ENCODE measurements at regions not wholly inside any gene's neighbourhood (a gene's known extent, or its start where the extent isn't known, plus 50 kb on each side); places are given as distances from the start of the nearest gene placed in this dataset.

- Histone ChIP-seq H3K4me3 (no peak overlapping the region), H3K36me3 (ENCODE audit: low read depth) (no peaks in the 10 kb centered on the region), H3K27ac (no peak overlapping the region), H3K9me2 (ENCODE audit: insufficient read depth) (no peaks in the 10 kb centered on the region), H2AFZ (no peak overlapping the region), H3K4me1 (ENCODE audit: insufficient read depth) (peaks cover 9% of the 10 kb centered on the region), H3K27me3 (replicated peaks; ENCODE audit: insufficient read depth) (no peaks in the 10 kb centered on the region), H3K9ac (no peak overlapping the region), H3F3A (ENCODE audit: insufficient read depth) (no peaks in the 10 kb centered on the region), H4K20me1 (ENCODE audit: insufficient read depth) (no peaks in the 10 kb centered on the region), H3K4me2 (ENCODE audit: unreplicated experiment) (no peak overlapping the region), H3K9me3 (ENCODE audit: low read depth) (no peaks in the 10 kb centered on the region), H3K79me2 (ENCODE audit: insufficient read depth) (no peaks in the 10 kb centered on the region)
- DNase-seq = no peak
- 18 to 21% methylated on average over 3 of the region's 3 CpGs for WGBS, 2 experiments (ENCODE audit: low coverage in 1 of 2, low lambda C conversion rate in 2 of 2, missing lambda C conversion rate in 2 of 2)
- no peak for TF ChIP-seq EZH2 (IDR thresholded peaks at IDR 0.05; ENCODE audit: insufficient read depth, poor library complexity, severe bottlenecking)
- TF ChIP-seq EZH2phosphoT487 (IDR thresholded peaks at IDR 0.05; ENCODE audit: insufficient read depth, low read depth) = no peak
- in situ Hi-C loops (cut with MboI) = no loop called here
Measured at GRCh38 chr4:41455206-41455605, 82.8 kb upstream of the LIMCH1 start.

DNA sequence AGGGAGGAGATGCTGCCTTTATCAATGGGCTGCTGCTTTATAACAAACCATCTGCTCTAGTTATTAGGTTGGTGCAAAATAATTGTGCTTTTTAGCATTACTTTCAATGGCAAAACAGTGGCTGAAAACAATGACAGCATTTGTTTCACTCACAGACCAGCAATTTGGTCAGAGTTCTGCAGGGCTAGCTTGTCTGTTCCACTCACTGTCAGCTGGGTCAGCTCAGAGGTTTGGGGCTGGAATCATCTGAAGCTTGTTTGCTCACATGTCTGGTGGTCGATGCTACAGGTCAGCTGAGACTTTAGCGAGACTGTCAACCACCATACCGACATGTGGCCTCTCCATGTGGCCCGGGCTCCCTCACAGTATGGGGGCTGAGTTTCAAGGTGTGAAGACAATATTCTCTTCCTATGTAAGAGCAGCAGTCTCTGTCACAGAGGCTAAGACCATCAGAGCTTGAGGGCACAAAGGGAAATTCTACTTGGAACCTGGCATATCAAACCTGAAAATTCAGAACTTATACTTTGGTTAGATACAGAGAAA is 81.3 kb upstream of the LIMCH1 start:
- in situ Hi-C loops (cut with MboI) = no loop called here
- no peak overlapping the region for H3K9ac ChIP-seq
- TF ChIP-seq EZH2phosphoT487 (IDR thresholded peaks at IDR 0.05; ENCODE audit: insufficient read depth, low read depth) (no peak), EZH2 (IDR thresholded peaks at IDR 0.05; ENCODE audit: insufficient read depth, poor library complexity, severe bottlenecking) (no peak)

GRCh38 chr4:41458689-41459088 is 79.3 kb upstream of the LIMCH1 start:
- Histone ChIP-seq H3K79me2 (ENCODE audit: insufficient read depth) (no peaks in the 10 kb centered on the region), H3K27me3 (replicated peaks; ENCODE audit: insufficient read depth) (no peaks in the 10 kb centered on the region), H3K4me3 (no peak overlapping the region), H3K27ac (no peak overlapping the region), H3K9me3 (ENCODE audit: low read depth) (no peaks in the 10 kb centered on the region), H4K20me1 (ENCODE audit: insufficient read depth) (no peaks in the 10 kb centered on the region), H3K4me1 (ENCODE audit: insufficient read depth) (peaks cover 9% of the 10 kb centered on the region), H3K36me3 (ENCODE audit: low read depth) (no peaks in the 10 kb centered on the region), H3K4me2 (ENCODE audit: unreplicated experiment) (no peak overlapping the region), H3K9ac (no peak overlapping the region), H2AFZ (no peak overlapping the region), H3K9me2 (ENCODE audit: insufficient read depth) (peaks cover 2% of the 10 kb centered on the region; the same call in 1 of the 2 replicates), H3F3A (ENCODE audit: insufficient read depth) (no peaks in the 10 kb centered on the region)
- TF ChIP-seq EZH2 (IDR thresholded peaks at IDR 0.05; ENCODE audit: insufficient read depth, poor library complexity, severe bottlenecking) (no peak), EZH2phosphoT487 (IDR thresholded peaks at IDR 0.05; ENCODE audit: insufficient read depth, low read depth) (no peak)
- WGBS, 2 experiments (ENCODE audit: low coverage in 1 of 2, low lambda C conversion rate in 2 of 2, missing lambda C conversion rate in 2 of 2) = 83 to 94% methylated on average over 2 of the region's 2 CpGs
- in situ Hi-C loops (cut with MboI) = no loop called here
- no peak for DNase-seq

More for the DNA sequence above, 81.3 kb upstream of the LIMCH1 start:
- 51 to 53% methylated on average over 4 of the region's 4 CpGs for WGBS, 2 experiments (ENCODE audit: low coverage in 1 of 2, low lambda C conversion rate in 2 of 2, missing lambda C conversion rate in 2 of 2)
- Histone ChIP-seq H3K36me3 (ENCODE audit: low read depth) (no peaks in the 10 kb centered on the region), H3K4me3 (no peak overlapping the region), H3K27ac (no peak overlapping the region), H3F3A (ENCODE audit: insufficient read depth) (no peaks in the 10 kb centered on the region), H3K4me2 (ENCODE audit: unreplicated experiment) (no peak overlapping the region), H3K4me1 (ENCODE audit: insufficient read depth) (peaks cover 9% of the 10 kb centered on the region), H2AFZ (no peak overlapping the region), H3K9me3 (ENCODE audit: low read depth) (no peaks in the 10 kb centered on the region), H3K27me3 (replicated peaks; ENCODE audit: insufficient read depth) (no peaks in the 10 kb centered on the region), H4K20me1 (ENCODE audit: insufficient read depth) (no peaks in the 10 kb centered on the region), H3K9me2 (ENCODE audit: insufficient read depth) (no peaks in the 10 kb centered on the region), H3K79me2 (ENCODE audit: insufficient read depth) (no peaks in the 10 kb centered on the region)
- no peak for DNase-seq

DNA sequence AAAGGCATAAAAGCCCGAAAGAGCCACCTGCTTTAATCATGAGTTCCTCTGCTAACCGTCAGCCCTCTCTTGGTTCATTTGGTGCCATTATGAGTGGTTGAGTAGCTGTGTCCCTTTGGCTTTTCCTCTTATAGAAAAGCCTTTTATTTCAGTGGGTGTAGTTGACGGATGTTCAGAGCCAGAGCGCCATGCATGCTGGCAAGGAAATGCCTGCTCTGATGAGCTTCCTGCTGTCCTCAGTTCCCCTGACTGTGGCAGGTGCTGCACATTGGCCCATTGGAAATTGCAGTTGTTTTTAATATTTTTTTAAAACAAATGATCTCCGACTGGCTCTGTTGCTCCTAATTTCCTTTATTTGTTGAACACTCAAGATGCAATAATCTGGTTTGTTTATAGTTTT is 77.3 kb upstream of the LIMCH1 start:
- no peak overlapping the region for H2AFZ ChIP-seq
- TF ChIP-seq EZH2phosphoT487 (IDR thresholded peaks at IDR 0.05; ENCODE audit: insufficient read depth, low read depth) = no peak
- TF ChIP-seq EZH2 (IDR thresholded peaks at IDR 0.05; ENCODE audit: insufficient read depth, poor library complexity, severe bottlenecking) = no peak
- no peak overlapping the region for H3K9ac ChIP-seq
- 74 to 76% methylated on average over 5 of the region's 5 CpGs for WGBS, 2 experiments (ENCODE audit: low coverage in 1 of 2, low lambda C conversion rate in 2 of 2, missing lambda C conversion rate in 2 of 2)
- H3K4me1 ChIP-seq (ENCODE audit: insufficient read depth) = no peaks in the 10 kb centered on the region
- H3K9me2 ChIP-seq (ENCODE audit: insufficient read depth) = peaks cover 2% of the 10 kb centered on the region; the same call in 1 of the 2 replicates
- no peak overlapping the region for H3K4me3 ChIP-seq
- no peaks in the 10 kb centered on the region for H4K20me1 ChIP-seq (ENCODE audit: insufficient read depth)
- H3F3A ChIP-seq (ENCODE audit: insufficient read depth) = no peaks in the 10 kb centered on the region
- H3K9me3 ChIP-seq (ENCODE audit: low read depth) = no peaks in the 10 kb centered on the region
- no peak overlapping the region for H3K4me2 ChIP-seq (ENCODE audit: unreplicated experiment)
- in situ Hi-C loops (cut with MboI) = no loop called here
- DNase-seq = no peak
- no peaks in the 10 kb centered on the region for H3K79me2 ChIP-seq (ENCODE audit: insufficient read depth)
- H3K36me3 ChIP-seq (ENCODE audit: low read depth) = no peaks in the 10 kb centered on the region
- H3K27me3 ChIP-seq (replicated peaks; ENCODE audit: insufficient read depth) = no peaks in the 10 kb centered on the region
- H3K27ac ChIP-seq = no peak overlapping the region
